Activated T-cell treated with anti-CD3 and anti-CD28 coated beads for 24 hours (primary cell): ENCODE measurements at regions not wholly inside any gene's neighbourhood (a gene's known extent, or its start where the extent isn't known, plus 50 kb on each side); places are given as distances from the start of the nearest gene placed in this dataset.

ENCODE experiments used
- DNase-seq: peaks from one replicate; pipeline ENCODE4 v3.0.0-alpha.2; 2020; ENCODE audit warnings: low read depth

DNA sequence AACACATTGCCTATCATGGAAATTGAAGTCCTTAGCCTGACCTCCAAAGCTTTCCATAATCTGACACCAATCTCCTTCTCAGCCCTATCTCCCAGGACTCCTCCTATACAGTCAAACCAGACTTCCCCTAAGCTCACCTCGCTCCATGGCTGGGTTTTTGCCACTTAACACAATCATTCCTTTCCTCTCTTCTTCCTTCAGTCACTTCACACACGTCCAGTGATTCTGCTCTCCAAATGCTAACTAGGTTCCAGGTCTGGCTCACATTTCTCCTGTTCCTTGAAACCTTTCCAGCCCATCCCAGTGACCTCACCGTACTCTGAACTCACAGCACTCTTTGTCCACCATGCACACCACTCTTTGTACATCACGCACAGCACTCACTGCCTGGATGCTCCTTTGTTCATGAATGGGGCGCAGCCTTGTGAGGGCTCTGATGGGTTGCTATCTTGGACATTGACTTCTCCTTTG lies 98.4 kb downstream of the GLUL start:
- DNase-seq: no peak

GRCh38 chr1:182292193-182292741 lies 99.3 kb downstream of the GLUL start:
- no peak for DNase-seq

- DNase-seq: no peak
Measured at GRCh38 chr1:182291584-182292192, 99.9 kb downstream of the GLUL start.

DNA sequence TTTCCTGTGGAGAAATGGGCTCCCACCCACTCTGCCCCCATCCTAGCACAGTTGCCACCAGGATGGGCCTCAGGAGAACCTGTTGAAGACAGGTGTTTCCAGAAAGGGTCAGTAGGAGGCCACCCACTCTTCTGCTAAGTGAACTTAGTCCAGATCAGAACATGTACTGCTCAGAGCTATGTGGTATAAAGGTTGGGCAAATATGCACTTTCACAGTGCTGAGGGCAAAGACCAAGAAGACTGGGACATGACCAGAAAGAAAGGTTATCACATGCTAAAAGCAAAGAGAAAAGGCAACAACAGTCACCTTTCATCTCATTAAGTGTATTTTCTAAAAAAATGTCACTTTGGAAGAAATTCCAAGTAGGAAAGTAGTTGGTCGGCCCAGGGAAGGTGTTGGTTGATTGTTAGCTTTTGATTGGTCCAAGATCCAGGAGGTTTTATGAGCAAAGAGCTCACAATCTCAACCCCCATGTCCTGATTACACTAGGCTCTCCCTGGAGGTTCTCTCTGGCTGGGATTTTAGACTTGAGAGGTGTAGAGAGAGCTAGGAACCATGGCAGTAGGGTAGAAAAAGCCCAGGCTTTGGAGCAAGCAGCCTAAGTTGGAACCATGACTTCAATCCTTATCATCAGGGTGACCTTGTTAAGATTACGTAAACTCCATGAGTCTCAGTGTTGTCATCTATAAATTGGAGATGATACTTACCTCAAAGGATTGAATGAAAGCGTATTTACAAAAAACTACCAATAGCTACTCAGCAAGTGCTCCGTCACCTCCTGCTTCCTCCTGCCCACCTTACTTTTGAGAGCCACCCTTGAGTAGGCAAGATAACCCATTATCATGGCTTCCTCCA lies 102.6 kb downstream of the GLUL start:
- DNase-seq: no peak

DNA sequence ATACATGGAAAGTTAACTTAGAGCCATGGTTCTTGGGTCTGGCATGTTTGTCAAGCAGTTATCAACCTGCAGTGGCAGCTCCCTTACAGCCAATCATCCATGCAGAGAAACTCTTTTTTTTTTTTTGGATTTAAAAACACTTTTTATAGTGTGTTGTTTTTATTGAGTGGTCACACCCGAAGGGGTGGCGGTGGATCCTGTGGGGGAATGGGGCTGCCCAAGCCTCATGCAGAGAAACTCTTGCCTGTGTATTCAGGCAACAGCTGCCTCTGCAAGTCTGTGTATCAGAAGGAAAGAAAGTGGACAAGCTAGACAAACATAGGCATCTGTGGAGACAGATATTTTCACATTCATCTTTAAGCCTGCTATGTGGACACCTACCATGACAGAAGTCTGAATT lies 104.8 kb downstream of the GLUL start:
- no peak for DNase-seq

- no peak for DNase-seq
Measured at GRCh38 chr1:182283746-182284544, 107.6 kb downstream of the GLUL start.

DNA sequence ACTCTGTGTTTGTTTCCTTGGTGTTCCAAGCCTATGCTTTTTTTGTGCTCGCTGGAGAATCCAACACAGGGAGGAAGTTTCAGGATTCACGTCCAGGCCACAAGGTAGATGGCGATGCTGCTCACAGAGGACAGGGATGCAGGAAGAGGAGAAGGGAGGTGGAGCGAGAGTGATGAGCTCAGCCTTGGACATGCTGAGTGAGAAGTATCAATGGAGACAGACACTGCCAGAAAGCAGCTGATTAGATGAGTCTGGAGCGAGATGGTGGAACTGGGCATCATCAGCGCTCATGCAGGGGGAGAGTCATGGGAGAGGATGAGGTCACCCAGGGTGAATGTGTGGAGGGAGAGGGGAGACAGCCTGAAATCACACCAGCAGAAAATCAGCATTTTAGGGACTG lies 110.0 kb downstream of the GLUL start:
- DNase-seq: no peak

- no peak for DNase-seq
Measured at GRCh38 chr1:182280504-182280900, 111.1 kb downstream of the GLUL start.

DNA sequence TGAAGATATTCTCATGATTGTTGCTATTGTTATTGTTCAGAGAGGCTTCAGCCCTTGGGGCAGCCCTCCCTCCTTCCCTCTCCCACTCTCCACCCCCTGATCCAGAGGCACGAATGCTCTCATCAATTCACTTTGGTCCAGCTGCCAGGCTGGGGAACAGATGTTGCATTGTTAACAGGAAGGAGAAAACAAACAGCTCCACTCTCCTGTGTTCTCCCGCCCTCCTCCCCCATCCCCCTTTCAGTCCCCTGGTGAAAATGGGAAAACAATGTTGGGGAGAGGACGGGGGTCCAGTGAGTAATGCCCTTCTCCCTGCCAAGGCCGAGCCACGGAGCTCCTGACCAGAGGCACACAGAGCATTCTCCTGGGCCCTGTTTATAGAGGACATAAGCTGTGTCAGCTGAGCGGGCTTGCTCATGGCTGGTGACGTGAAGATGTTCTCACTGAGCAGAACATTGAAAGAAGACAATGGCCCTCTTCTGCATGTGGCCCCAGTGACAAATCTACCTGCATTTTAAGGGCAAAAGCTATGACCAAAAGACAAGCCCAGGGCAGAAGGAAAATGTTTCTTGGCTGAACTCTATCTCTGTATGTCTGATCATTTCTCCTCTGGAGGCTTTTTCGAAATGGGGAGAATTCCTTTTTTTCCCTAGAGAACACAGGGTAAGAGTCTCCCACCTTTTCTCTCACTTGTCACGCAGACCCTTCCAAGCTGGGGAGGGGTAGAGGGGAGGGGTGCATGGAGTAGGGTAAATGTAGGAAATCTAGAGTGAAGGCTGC lies 111.7 kb downstream of the GLUL start:
- no peak for DNase-seq

DNA sequence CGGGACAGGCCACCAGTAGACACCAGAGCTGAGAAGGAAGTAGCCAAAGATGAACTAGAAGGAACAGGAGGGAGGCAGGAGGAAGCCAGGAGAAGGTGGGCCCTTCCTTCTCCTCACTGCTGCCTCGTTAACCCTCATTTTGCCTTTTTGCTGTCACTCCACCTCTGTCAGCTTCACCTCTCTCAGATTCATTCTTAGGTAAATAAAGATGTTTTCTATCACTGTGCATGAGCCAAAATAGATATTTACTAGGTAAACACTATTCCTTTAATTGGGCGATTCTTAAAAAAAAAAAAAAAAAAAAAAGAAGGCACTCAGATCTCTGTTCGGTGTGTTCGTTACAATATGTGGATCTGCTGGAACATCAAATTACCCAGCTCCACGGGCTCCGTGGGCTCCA lies 112.3 kb downstream of the GLUL start:
- no peak for DNase-seq

GRCh38 chr1:182278144-182279054 lies 113.2 kb downstream of the GLUL start:
- no peak for DNase-seq

DNA sequence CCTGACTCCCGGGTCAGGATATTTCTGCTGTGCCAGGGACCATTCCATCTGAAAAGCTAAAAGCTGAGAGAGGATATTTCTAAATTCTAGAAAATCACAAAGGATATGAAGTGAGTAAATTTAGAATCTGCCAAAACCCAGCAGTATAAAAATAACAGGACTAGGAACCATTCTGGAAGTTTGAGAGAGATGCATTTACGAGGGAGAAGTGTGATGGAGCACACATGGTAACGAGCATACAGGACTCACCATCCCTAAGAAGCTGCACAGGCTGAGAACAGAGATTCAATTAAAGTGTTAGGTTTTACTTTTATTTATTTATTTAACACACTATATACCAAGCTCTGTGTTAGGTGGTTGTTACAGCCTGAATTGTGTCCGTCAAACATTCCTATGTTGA lies 116.3 kb downstream of the GLUL start:
- no peak for DNase-seq

DNA sequence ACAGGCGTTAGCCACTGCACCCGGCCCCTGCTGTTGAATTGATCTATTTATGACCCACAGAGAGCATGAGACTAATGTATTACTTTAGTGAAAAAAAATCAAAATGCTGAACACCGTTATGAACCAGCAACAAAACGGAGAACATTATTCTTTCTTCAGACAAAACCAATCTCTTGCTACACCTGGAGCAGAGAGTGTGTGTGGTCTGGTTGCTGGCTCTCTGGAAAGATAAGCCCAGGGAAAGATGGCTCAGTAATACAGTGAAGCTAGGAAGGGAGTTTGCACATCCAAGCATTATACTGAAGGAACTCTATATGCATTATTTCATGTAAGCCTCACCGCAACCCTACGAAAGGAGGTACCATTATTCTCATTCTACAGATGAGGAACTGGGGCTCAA lies 117.0 kb downstream of the GLUL start:
- DNase-seq: no peak

DNA sequence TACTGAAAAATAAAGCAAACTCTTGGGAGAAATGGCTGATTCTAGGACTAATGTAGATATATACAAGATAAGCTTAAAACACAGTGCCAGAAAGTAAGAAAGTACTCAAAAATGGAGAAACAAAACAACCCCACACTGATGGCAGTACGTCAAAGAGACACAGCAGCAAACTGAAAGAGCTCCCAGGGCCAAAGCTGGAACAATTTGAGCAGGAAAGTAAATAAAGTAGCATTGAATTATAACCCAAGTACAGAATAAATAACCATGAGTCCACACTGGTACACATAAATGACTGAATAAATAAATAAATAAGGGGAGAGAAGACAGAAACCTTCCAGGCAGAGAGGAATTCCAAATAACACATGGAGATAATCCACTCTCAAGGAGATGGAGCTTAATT lies 120.9 kb downstream of the GLUL start:
- DNase-seq: no peak

DNA sequence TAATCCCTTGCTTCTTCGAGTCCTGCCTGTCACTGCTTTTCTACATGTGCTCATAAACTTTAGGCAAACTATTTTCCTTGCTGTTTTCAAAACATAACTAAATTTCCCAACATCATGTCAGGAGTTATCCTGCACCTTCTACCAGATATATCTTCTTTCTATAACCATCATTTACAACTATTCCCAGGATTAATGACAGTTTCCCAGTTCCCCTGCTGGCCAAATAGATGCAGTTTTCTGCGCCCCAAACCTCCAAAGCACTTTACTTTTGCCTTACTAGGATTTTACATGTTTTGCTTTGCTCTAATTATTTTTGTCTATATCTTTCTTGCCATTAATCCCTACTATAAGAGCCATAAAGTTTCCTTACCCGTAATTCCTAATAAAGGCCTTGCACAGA lies 122.5 kb downstream of the GLUL start:
- no peak for DNase-seq

DNA sequence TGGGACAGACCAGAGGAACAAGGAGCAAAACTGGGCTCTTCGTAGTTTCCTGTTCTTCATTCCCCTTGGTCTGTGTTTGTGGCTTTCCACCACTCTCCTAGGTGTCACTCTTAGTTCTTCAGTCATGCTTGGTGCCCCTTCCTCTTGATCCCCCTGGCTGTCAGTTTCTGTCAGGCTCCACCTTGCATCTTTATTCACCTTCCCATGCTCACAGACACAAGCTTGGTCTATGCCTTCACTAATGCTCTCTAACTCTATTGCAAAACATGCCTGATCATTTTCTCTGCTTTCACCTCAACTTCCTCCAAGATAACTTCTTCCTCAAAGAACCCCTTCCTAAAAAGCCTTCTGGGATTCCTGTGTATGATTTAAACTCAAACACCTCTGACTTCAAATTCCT lies 122.9 kb downstream of the GLUL start:
- no peak for DNase-seq

DNA sequence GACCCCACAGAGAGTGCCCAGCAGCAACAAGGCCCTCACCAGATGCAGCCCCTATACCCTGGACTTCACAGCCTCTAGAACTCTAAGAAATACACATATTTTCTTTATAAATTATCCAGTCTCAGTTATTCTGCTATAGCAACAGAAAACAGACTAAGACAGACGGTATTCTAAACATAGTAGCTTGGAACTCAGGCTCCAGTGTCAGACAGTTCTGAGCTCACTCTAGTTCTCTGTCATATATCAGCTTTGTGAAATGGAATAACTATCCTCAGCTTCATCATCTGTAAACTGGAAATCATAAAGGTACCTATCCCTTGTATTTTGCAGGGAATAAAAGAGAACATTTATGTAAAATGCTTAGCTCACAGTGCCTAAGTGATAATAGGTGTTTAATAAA lies 127.4 kb downstream of the GLUL start:
- no peak for DNase-seq

GRCh38 chr1:182263706-182264105 lies 127.9 kb downstream of the GLUL start:
- no peak for DNase-seq

DNA sequence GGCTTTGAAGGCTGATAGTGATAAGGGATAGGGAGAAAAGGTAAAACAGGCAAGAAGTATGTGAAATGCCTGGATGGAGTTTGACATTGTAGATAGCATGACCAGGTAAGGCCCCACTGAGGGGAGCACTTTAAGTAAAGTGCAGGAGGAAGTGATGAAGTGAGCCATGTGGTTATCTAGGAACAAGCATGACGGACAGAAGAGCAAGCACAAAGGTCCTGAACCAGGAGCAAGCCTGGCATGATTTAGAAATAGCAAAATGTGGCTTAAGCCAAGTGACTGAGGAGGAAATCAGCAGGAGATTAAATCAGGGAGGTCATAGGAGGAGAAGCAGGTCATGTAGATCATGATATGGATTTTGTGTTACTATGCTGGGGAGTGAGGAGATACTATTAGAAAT lies 129.2 kb downstream of the GLUL start:
- DNase-seq: no peak

GRCh38 chr1:182261655-182262054 lies 129.9 kb downstream of the GLUL start:
- DNase-seq: no peak

DNA sequence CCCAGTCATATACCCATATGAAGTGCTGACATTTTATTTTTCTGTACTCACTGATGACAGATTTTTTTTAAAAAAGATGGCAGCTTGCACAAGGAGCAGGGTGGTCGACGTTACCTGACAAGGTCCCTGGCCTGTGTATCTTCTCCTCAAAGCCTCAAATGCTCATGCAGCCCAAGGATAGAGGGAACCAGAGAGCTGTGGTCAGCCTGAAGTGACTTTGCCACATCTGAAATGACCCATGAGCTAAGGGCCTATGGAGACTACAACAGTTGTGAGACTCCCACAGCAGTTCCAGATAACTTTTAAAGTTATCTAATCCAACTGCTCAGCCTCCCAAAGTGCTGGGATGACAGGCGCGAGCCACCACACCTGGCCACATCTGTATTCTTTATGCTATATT lies 131.1 kb downstream of the GLUL start:
- no peak for DNase-seq
